Peyer's patch (tissue), 4 donors: ENCODE measurements at regions not wholly inside any gene's neighbourhood (a gene's known extent, or its start where the extent isn't known, plus 50 kb on each side); places are given as distances from the start of the nearest gene placed in this dataset.
"Not testable (repeated sequence)": the region's sequence is repeated elsewhere in the genome, so short reads cannot be mapped to it uniquely, and the experiment has no call there.

ENCODE experiments used
- DNase-seq, 3 donors: peaks; one replicate each; pipeline ENCODE4 v3.0.0-alpha.2; 2017 to 2019
- H3K27ac ChIP-seq, 4 donors: fragments of 200-600 bp; sonication (generic); one replicate each; pipeline ENCODE4 v1.5.1; 2016 to 2019
- H3K27me3 ChIP-seq, 2 donors: fragments of 200-600 bp; sonication (generic); one replicate each; pipeline ENCODE4 v1.5.1; 2019
- H3K36me3 ChIP-seq, 3 donors: fragments of 200-600 bp; sonication (generic); one replicate each; pipeline ENCODE4 v1.5.1; 2016 to 2019
- H3K4me1 ChIP-seq, 4 donors: fragments of 200-600 bp; sonication (generic); one replicate each; pipeline ENCODE4 v1.5.1; 2016 to 2019
- H3K4me3 ChIP-seq, 4 donors: fragments of 200-600 bp; sonication (generic); 1 replicate in 3 of 4; 2 replicates in 1 of 4; pipeline ENCODE4 v1.5.1; 2016 to 2019; ENCODE audit warnings: mild to moderate bottlenecking in 1 of 4
- H3K9me3 ChIP-seq, 4 donors: fragments of 200-600 bp; sonication (generic); one replicate each; pipeline ENCODE4 v1.5.1; 2016 to 2019; ENCODE audit warnings: mild to moderate bottlenecking in 1 of 4
- POLR2A ChIP-seq, 2 donors: fragments of 450-650 bp; IDR thresholded peaks; one replicate each; pipeline ENCODE4 v1.5.1; 2017; ENCODE audit warnings: antibody characterized with exemption in 2 of 2, mild to moderate bottlenecking in 2 of 2, moderate library complexity in 2 of 2
- TF ChIP-seq, protein P1 (sequence below), 6 experiments: fragments of 450-650 bp in 4 of 6; fragments of 200-600 bp in 2 of 6; sonication (generic) in 1 of 6; IDR thresholded peaks; one replicate each; pipeline ENCODE4 v1.5.1; 2017 to 2019; ENCODE audit warnings: antibody characterized with exemption in 6 of 6, mild to moderate bottlenecking in 3 of 6, moderate library complexity in 1 of 6

- no peaks in the 10 kb centered on the region for H3K36me3 ChIP-seq
- H3K9me3 ChIP-seq, result peaks cover 0 to 15% (median 0%) of the 10 kb centered on the region in 4 donors
- H3K4me3 ChIP-seq, result no peak overlapping the region
- H3K27ac ChIP-seq, result no peak overlapping the region
- no peaks in the 10 kb centered on the region for H3K27me3 ChIP-seq
- TF ChIP-seq, protein P1, sequence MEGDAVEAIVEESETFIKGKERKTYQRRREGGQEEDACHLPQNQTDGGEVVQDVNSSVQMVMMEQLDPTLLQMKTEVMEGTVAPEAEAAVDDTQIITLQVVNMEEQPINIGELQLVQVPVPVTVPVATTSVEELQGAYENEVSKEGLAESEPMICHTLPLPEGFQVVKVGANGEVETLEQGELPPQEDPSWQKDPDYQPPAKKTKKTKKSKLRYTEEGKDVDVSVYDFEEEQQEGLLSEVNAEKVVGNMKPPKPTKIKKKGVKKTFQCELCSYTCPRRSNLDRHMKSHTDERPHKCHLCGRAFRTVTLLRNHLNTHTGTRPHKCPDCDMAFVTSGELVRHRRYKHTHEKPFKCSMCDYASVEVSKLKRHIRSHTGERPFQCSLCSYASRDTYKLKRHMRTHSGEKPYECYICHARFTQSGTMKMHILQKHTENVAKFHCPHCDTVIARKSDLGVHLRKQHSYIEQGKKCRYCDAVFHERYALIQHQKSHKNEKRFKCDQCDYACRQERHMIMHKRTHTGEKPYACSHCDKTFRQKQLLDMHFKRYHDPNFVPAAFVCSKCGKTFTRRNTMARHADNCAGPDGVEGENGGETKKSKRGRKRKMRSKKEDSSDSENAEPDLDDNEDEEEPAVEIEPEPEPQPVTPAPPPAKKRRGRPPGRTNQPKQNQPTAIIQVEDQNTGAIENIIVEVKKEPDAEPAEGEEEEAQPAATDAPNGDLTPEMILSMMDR (IDR thresholded peaks at IDR 0.05), result no peak
- TF ChIP-seq POLR2A (IDR thresholded peaks at IDR 0.05), result no peak
- no peak for DNase-seq
- H3K4me1 ChIP-seq, result no peaks in the 10 kb centered on the region
Observed at GRCh38 chr4:189530848-189531247, 409.8 kb upstream of the FRG1 start.

GRCh38 chr4:189533603-189534002, 407.1 kb upstream of the FRG1 start:
- TF ChIP-seq, protein P1 (IDR thresholded peaks at IDR 0.05), result no peak
- Histone ChIP-seq H3K36me3 (no peaks in the 10 kb centered on the region), H3K4me3 (no peak overlapping the region), H3K27ac (no peak overlapping the region), H3K27me3 (no peaks in the 10 kb centered on the region), H3K9me3 (peaks cover 0 to 20% (median 0%) of the 10 kb centered on the region in 4 donors), H3K4me1 (no peaks in the 10 kb centered on the region)
- no peak for DNase-seq

- H3K27me3 ChIP-seq, result no peaks in the 10 kb centered on the region
- H3K9me3 ChIP-seq, result no peaks in the 10 kb centered on the region
- DNase-seq, result no peak
- H3K36me3 ChIP-seq, result no peaks in the 10 kb centered on the region
- no peaks in the 10 kb centered on the region for H3K4me1 ChIP-seq
- TF ChIP-seq, protein P1 (IDR thresholded peaks at IDR 0.05), result no peak
- no peak for TF ChIP-seq POLR2A (IDR thresholded peaks at IDR 0.05)
- no peak overlapping the region for H3K4me3 ChIP-seq
- no peak overlapping the region for H3K27ac ChIP-seq
Observed at GRCh38 chr4:189547559-189547958, 393.1 kb upstream of the FRG1 start.

DNA sequence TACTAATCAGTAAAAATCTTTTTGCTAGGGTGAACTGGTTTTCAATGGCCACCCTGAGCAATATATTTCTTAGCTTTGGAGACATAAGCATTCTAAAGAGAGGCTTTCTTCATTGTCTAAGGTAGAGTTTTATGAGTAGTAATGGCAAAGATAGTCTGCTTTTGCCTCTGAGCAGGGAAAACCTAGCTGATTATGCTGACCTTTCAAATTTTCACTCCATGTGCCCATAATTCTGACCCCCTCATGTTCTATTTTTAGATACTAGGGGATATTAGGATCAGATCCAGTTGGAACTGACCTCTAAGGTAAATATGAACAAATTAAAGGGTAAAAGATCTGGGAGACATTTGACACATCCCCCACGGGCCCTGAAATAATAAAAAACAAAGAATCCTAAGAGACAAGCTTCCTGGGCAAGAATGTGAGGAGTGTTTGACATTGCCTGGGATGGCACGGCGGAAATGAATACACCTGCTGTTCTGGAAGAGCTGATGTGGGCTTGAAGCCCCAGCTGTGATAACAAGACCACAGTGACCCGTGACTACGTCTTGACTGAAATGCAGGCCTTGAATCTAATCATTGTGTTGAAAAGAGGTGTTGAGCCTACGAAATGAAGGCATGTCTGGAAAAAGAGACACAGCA, 392.1 kb upstream of the FRG1 start:
- Histone ChIP-seq H3K36me3 (no peaks in the 10 kb centered on the region), H3K4me1 (no peaks in the 10 kb centered on the region), H3K27me3 (no peaks in the 10 kb centered on the region), H3K9me3 (no peaks in the 10 kb centered on the region), H3K27ac (no peak overlapping the region), H3K4me3 (no peak overlapping the region)
- DNase-seq, result no peak
- no peak for TF ChIP-seq POLR2A (IDR thresholded peaks at IDR 0.05)
- TF ChIP-seq, protein P1 (IDR thresholded peaks at IDR 0.05), result no peak

DNA sequence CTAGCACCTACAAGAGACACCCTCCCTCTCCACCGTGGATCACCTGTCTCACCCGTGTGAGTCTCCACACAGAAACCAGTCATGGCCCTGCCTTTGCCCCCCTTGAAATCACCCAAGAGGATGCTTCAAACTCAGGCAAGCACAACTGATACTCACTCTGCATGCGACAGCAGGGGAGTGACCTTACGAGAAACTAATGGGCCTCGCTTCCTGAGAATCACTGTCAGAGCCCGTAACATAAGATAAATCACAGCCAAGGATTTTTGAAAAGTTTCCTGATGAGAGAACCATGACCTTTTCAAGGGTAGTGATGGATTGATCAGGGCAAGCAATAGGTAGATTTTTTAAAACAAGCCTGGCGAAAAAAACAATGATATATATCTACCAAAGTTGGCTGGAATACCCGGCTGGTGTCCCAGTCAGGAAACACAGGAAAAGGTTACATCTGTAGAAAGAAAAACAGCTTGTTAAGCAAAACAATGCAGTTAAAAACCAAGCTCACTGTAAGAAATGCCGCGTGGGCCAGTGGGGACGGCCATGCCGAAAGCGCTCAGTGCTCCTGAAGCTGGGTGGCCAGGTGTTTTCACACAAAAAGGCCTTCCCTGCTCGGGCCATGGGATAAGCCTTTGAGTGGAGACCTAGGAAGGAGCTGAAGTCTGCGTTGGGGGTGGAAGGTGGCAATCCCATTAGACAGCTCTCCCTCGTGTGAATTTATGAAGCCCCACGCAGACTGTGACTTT, 388.6 kb upstream of the FRG1 start:
- H3K4me3 ChIP-seq, H3K4me1 ChIP-seq, H3K27me3 ChIP-seq, H3K9me3 ChIP-seq, H3K27ac ChIP-seq, H3K36me3 ChIP-seq, DNase-seq: not testable (repeated sequence)

- not testable (repeated sequence) for H3K36me3 ChIP-seq, H3K9me3 ChIP-seq, H3K4me1 ChIP-seq, H3K4me3 ChIP-seq, DNase-seq, H3K27me3 ChIP-seq, H3K27ac ChIP-seq
Observed at GRCh38 chr4:189560605-189561004, 380.1 kb upstream of the FRG1 start.

GRCh38 chr4:189563751-189564150, 376.9 kb upstream of the FRG1 start:
- not testable (repeated sequence) for DNase-seq, H3K27me3 ChIP-seq, H3K9me3 ChIP-seq, H3K36me3 ChIP-seq, H3K4me3 ChIP-seq, H3K27ac ChIP-seq, H3K4me1 ChIP-seq

DNA sequence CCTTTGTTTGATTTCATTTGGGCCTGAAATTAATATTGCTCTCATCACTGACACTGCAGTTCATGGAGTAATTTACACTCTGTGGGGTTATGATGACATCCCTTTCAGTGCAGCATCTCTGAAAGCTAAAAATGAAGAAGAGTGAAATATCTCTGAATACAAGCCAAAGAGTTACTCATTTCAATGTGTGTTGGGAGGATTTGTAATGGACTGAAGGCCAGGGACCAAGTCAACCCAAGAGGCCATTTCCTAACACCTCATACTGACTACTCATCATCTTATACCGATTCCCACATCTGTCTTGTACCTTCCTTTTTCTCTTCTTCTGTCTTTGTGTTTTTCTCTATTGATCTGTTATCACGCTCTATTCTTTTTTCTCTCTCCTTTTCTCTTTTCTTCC, 374.4 kb upstream of the FRG1 start:
- not testable (repeated sequence) for H3K4me1 ChIP-seq, H3K4me3 ChIP-seq, H3K9me3 ChIP-seq, H3K27me3 ChIP-seq, H3K27ac ChIP-seq, DNase-seq, H3K36me3 ChIP-seq

- not testable (repeated sequence) for H3K27me3 ChIP-seq, H3K4me1 ChIP-seq, H3K36me3 ChIP-seq, DNase-seq, H3K27ac ChIP-seq, H3K4me3 ChIP-seq, H3K9me3 ChIP-seq
Observed at GRCh38 chr4:189566900-189567299, 373.8 kb upstream of the FRG1 start.

DNA sequence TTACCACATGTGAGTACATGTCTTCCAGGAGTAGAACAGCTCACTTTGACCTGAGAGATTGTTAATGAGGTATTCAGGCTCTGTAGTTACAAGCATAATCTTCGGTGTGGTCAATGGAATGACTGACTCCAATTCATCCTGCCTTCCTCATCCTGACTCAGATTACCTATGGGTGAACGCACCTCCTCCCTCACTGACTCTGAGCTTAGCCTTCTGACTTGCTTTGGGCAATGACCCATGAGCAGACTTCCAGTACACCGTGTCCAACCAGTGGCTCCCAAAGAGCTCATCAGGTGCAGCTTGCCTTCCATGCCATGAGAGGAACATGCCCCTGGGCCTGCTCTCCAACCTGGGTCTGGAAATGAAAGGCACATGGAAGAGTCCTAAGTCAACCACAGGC, 361.0 kb upstream of the FRG1 start:
- H3K9me3 ChIP-seq, H3K27me3 ChIP-seq, H3K27ac ChIP-seq, H3K36me3 ChIP-seq, DNase-seq, H3K4me3 ChIP-seq, H3K4me1 ChIP-seq: not testable (repeated sequence)
